HT1080 (cell line): ENCODE measurements at regions not wholly inside any gene's neighbourhood (a gene's known extent, or its start where the extent isn't known, plus 50 kb on each side); places are given as distances from the start of the nearest gene placed in this dataset.
"Not testable (repeated sequence)": the region's sequence is repeated elsewhere in the genome, so short reads cannot be mapped to it uniquely, and the experiment has no call there.

ENCODE experiments used
- DNase-seq: peaks from one replicate; pipeline ENCODE4 v3.0.0-alpha.2; 2015; ENCODE audit warnings: low read depth

GRCh38 chr13:65414187-65414586, 1815.9 kb downstream of the PCDH9 start:
- no peak for DNase-seq

DNA sequence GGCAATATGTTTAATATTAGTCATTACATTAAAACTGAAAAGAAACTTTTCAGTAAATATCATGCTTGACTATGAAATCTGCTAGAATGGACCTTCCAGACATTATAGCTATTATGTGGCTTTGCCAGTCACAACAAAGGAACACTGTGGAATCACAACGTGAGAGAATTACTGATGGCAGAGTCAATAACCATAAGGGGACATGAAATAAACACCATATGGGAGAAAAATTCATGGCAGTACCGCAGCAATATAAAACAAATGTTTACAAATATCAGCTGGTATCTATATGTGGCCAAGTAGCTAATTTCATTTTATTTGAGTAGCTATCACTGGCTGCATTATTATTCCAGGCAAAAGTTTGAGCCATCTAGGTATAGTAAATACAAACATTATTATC, 1818.6 kb downstream of the PCDH9 start:
- no peak for DNase-seq

DNA sequence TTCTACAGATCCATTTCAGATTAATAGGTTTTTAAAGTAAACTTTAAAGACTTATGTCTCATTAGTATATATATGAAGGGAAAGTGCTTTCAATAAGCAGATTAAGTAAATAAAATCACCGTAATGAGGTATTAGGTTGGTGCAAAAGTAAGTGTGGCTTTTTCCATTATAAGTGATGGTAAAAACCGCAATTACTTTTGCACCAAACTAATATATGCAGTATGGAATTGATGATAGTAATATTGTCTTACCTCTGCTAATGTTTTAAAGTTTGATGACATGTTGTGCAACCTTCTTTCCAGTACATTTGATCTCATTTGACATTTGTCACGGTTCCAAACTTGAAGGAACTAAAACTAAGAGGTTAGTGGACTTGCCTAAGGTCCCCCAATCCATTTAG, 1819.3 kb downstream of the PCDH9 start:
- DNase-seq: no peak

DNA sequence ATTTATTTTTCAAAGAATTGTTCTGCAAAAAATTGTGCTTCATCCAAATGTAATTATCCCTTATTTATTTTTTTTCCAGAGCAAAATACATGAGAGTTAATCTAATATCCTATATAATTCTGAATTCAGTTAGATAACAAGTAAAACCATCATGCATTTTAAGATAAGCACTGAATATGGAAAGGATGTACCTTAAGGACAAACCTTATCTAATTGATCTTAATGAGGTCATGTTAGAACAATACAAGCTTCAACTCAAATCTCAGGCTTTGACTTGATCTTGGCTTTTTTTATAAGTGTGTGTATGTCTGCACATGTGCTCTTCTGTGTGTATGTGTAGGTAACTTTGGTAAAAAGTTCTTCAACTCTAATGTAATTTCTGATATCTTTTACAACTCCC, 1828.8 kb downstream of the PCDH9 start:
- DNase-seq: no peak

GRCh38 chr13:65400702-65401101, 1829.4 kb downstream of the PCDH9 start:
- no peak for DNase-seq

- DNase-seq: no peak
Observed at GRCh38 chr13:65387743-65388347, 1842.3 kb downstream of the PCDH9 start.

DNA sequence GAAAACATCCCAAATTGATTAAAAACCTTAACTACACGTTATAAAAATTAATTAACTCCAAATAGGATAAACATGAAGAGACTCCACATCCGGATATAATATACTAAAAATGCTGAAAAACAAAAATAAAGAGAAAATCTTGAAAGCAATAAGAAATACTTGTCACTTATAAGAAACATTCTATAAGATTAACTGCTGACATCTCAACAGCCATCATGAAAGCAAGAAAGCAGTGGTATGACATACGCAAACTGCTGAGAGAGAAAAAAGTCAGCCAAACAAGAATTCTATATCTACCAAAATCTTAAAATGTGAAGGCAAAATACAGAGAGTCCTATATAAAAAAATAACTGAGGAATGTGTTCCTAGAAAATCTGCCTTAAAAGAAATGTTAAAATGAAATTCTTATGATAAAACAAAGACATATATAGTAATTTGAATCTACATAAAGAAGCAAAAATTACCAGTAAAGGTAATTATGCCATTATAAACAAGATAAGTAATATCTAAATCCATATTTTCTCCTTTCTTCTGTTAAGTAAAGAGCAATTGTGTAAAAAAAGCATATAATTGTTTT, 1851.1 kb downstream of the PCDH9 start:
- DNase-seq: no peak

- no peak for DNase-seq
Observed at GRCh38 chr13:65378484-65378883, 1851.7 kb downstream of the PCDH9 start.

DNA sequence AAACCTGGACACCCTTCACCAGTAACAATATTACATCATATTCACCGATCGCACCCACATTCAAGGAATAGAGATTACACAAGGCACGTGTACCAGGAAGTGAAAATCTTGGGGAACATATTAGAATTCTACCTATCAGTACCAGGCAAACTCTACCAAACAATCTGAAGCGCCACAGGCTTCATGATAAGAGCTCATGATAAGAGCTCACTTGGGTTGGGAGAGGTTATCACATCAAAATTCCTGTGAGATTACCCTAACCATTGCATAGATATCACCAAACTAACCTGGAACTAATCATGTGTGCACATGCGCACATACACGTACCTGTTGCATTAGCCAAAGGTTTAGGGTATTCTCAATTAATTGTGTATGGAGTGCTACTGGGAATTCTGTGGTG, 1861.3 kb downstream of the PCDH9 start:
- DNase-seq: no peak

GRCh38 chr13:65353951-65354350, 1876.2 kb downstream of the PCDH9 start:
- DNase-seq: no peak

DNA sequence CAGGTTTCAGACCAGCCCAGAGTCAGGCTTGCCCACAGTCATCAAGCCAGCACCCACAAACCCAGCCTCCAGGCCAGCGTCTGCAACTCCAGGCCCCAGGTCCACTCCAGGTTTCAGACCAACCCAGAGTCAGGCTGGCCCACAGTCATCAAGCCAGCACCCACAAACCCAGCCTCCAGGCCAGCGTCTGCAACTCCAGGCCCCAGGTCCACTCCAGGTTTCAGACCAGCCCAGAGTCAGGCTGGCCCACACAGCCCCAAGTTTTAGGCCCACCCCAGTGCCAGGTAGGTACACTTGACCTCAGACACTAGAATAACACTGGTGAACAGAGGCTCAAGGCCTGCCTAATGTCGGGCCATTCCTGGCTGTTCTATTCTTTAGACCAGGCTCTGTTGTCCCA, 1877.0 kb downstream of the PCDH9 start:
- not testable (repeated sequence) for DNase-seq

- DNase-seq: no peak
Observed at GRCh38 chr13:65347420-65348030, 1882.6 kb downstream of the PCDH9 start.

DNA sequence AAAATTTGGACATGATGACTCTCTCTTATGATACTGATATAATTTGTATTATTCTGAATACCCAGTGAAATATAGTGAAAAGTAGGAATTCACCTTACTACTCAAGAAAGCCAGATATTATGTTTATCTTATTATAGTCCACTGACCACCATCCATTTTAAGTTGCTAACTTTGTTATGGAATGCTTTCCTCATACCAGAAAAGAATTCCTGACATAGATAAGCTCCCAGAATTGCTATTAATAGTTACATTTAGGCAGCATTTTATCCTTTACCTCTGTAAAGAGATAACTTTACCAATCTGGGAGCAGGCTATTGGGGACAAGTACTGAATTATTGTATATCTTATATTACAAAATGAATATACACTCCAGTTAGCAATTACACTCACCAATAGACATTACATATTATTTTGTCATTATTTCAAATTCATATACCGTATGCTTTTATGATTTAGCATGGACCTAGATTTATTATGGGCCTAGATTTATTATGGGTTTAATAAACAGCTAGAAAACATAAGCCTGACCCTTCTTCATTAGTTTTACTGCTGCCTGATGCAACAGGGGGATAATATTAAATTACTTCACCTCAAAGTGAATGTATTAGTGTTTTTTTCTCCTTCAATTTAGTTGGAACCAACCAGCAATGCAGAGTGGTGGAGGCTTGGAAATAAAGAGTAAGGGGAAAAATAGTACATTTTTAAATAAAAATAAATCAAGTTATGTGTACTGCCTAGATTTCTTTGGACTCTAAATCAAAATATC, 1886.1 kb downstream of the PCDH9 start:
- DNase-seq: no peak

DNA sequence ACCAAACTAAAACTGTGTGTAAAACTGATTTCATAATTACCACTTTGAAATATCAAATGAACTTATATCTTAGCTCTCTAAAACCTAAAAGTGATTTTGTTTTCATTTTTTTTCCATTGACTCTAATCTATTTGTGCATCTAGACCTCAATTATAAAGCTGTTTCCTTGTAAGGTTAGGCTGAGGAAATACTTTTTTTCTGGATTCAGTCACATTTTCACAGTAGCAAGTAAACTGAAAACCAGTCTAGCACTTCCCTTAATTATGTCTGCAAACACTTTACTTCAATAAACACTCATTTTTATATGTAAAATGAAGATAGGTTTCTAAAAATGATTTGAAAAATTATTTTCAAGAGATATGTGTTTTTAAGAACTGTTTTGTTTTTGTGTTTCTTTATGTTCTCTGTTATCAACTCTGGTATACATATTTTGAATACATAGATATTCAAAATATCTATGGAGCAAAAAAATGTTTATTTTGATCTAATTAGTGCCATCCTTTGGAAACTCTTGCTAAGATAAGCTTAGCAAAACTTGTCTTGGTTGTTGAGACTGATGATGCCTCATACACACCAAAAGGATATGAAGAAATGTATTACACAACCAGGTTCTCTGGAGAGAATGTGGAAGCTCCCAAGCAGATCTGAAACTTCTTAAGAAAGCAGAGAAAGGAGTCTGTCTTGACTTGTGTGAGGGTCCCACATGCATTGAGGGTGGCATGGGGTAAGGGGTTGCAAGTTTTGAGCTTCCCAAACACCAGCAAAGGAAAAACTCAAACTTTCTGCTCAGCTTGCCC, 1887.4 kb downstream of the PCDH9 start:
- no peak for DNase-seq

- no peak for DNase-seq
Observed at GRCh38 chr13:65339241-65339640, 1890.9 kb downstream of the PCDH9 start.

GRCh38 chr13:65336916-65337315, 1893.2 kb downstream of the PCDH9 start:
- DNase-seq: peak; percentile 34

- DNase-seq: no peak
Observed at GRCh38 chr13:65336087-65336749, 1893.9 kb downstream of the PCDH9 start.

DNA sequence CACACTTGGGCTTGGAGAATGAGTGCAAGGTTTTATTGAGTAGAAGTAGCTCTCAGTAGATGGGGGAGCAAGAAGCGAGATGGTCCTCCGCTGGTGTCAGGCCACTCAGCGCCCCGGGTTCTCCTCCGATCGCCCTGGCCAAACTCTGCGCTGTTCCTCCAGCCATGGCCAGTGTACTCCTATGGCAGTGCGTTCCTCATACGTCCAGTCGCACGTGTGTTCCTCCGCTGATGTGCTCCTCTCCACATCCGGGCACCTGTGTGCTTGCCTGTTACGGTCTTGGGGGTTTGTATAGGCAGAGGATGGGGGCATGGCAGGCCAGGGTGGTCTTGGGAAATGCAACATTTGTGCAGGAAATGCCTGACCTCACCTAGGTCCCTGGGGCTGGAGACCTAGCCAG, 1899.4 kb downstream of the PCDH9 start:
- no peak for DNase-seq

- DNase-seq: no peak
Observed at GRCh38 chr13:65330287-65330686, 1899.8 kb downstream of the PCDH9 start.

- DNase-seq: not testable (repeated sequence)
Observed at GRCh38 chr13:65323192-65323591, 1906.9 kb downstream of the PCDH9 start.

DNA sequence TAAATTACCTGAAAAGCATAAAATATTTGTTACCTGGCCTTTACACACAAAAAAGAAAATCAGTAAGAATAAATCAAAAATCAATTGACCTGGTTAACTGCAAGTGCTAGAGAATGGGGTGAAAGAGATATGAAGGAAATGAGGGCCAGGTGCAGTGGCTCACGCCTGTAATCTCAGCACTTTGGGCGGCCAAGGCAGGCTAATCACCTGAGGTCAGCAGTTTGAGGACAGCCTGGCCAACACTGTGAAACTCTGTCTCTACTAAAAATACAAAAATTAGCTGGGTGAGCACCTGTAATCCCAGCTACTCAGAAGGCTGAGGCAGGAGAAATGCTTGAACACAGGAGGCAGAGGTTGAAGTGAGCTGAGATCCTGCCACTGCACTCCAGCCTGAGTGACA, 1908.7 kb downstream of the PCDH9 start:
- DNase-seq: not testable (repeated sequence)
